ENCODE measurements at regions not wholly inside any gene's neighbourhood (a gene's known extent, or its start where the extent isn't known, plus 50 kb on each side); places are given as distances from the start of the nearest gene placed in this dataset.

DNA sequence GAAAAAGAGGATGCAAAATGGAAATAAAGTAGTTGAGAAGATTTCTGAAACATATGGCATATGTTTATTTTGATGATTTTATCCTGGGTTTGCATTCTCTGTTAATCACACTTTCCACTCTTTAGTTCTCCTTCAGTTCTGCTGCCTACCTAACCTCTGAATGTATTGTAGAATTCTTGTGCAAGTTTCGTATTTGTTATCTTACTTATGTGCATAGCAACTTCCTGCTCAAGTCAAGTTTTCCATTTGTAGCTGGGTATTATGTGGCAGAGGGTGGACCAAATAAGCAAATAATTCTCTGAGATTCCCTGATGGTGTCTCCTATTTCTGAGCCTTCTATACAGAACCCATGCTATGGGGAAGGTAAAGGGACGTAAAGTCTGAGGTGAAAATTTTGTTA lies 381.6 kb downstream of the FOXG1 start:
- no peak overlapping the region for H3K4me3 ChIP-seq
- DNase-seq (ENCODE audit: low read depth in 1 of 2, low spot score in 1 of 2), result no peak
- WGBS (ENCODE audit: missing lambda C conversion rate), result 14% methylated on average over 2 of the region's 2 CpGs
- ChIA-PET CTCF (no interaction called here), POLR2A (no interaction called here)
- TF ChIP-seq, protein P1, sequence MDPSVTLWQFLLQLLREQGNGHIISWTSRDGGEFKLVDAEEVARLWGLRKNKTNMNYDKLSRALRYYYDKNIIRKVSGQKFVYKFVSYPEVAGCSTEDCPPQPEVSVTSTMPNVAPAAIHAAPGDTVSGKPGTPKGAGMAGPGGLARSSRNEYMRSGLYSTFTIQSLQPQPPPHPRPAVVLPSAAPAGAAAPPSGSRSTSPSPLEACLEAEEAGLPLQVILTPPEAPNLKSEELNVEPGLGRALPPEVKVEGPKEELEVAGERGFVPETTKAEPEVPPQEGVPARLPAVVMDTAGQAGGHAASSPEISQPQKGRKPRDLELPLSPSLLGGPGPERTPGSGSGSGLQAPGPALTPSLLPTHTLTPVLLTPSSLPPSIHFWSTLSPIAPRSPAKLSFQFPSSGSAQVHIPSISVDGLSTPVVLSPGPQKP (IDR thresholded peaks at IDR 0.05; ENCODE audit: low read depth, low read length), result no peak
- TF ChIP-seq EHF (CRISPR knock-in tag; IDR thresholded peaks at IDR 0.05) (no peak), CHD4 (IDR thresholded peaks at IDR 0.05; ENCODE audit: borderline replicate concordance) (no peak), ESRRA (IDR thresholded peaks at IDR 0.05; ENCODE audit: borderline replicate concordance, low read length) (no peak), CEBPB (IDR thresholded peaks at IDR 0.05) (no peak), HOXA7 (CRISPR knock-in tag; IDR thresholded peaks at IDR 0.05) (no peak), EHMT2 (IDR thresholded peaks at IDR 0.05; ENCODE audit: low read depth) (no peak), HOXB5 (CRISPR knock-in tag; IDR thresholded peaks at IDR 0.05) (no peak), KDM5A (IDR thresholded peaks at IDR 0.05) (no peak), HOXB13 (CRISPR knock-in tag; IDR thresholded peaks at IDR 0.05; ENCODE audit: low read depth) (no peak), TP53 (CRISPR knock-in tag; IDR thresholded peaks at IDR 0.05) (no peak), ZNF302 (CRISPR knock-in tag; IDR thresholded peaks at IDR 0.05) (no peak), RCOR1 (IDR thresholded peaks at IDR 0.05; ENCODE audit: low read depth, low read length) (no peak), POLR2AphosphoS2 (conservative IDR thresholded peaks at IDR 0.05; ENCODE audit: low read length) (no peak), MAZ (IDR thresholded peaks at IDR 0.05; ENCODE audit: borderline replicate concordance, low read depth, low read length) (no peak)
- TF ChIP-seq, protein P2, sequence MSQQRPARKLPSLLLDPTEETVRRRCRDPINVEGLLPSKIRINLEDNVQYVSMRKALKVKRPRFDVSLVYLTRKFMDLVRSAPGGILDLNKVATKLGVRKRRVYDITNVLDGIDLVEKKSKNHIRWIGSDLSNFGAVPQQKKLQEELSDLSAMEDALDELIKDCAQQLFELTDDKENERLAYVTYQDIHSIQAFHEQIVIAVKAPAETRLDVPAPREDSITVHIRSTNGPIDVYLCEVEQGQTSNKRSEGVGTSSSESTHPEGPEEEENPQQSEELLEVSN (IDR thresholded peaks at IDR 0.05; ENCODE audit: borderline replicate concordance, low read depth), result no peak
- TF ChIP-seq, protein P3, sequence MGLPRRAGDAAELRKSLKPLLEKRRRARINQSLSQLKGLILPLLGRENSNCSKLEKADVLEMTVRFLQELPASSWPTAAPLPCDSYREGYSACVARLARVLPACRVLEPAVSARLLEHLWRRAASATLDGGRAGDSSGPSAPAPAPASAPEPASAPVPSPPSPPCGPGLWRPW (IDR thresholded peaks at IDR 0.05), result no peak
- H3K4me2 ChIP-seq, result no peak overlapping the region
- no peak for ATAC-seq
- no peaks in the 10 kb centered on the region for H3K9me3 ChIP-seq
- no peak for FAIRE-seq
- H3K27ac ChIP-seq, result no peak overlapping the region
- no peaks in the 10 kb centered on the region for H3K4me1 ChIP-seq

DNA sequence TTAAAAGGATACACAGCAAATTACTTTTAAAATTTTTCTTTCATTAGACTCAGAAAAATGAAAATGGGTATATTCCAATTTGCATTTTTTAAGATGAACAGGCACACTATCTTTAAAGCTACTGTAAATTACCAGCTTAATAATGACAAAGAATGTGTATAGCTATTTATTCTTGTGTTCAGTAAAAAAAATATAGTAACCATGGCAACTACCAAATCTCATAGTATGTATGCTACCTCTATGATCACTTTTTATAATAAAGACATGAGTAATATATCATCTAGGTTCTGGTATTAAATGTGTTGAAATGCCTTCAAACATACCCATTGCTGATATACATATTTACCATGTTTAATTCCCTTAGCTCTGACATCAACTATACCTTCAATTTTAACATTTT lies 383.2 kb downstream of the FOXG1 start:
- ChIA-PET POLR2A (no interaction called here), CTCF (no interaction called here)
- no peak for FAIRE-seq
- H3K4me3 ChIP-seq, result no peak overlapping the region
- H3K4me2 ChIP-seq, result no peak overlapping the region
- TF ChIP-seq, protein P4, sequence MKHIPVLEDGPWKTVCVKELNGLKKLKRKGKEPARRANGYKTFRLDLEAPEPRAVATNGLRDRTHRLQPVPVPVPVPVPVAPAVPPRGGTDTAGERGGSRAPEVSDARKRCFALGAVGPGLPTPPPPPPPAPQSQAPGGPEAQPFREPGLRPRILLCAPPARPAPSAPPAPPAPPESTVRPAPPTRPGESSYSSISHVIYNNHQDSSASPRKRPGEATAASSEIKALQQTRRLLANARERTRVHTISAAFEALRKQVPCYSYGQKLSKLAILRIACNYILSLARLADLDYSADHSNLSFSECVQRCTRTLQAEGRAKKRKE (CRISPR knock-in tag; IDR thresholded peaks at IDR 0.05; ENCODE audit: low read depth), result no peak
- TF ChIP-seq, protein P5, sequence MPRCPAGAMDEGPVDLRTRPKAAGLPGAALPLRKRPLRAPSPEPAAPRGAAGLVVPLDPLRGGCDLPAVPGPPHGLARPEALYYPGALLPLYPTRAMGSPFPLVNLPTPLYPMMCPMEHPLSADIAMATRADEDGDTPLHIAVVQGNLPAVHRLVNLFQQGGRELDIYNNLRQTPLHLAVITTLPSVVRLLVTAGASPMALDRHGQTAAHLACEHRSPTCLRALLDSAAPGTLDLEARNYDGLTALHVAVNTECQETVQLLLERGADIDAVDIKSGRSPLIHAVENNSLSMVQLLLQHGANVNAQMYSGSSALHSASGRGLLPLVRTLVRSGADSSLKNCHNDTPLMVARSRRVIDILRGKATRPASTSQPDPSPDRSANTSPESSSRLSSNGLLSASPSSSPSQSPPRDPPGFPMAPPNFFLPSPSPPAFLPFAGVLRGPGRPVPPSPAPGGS (IDR thresholded peaks at IDR 0.05), result no peak
- TF ChIP-seq KDM1A (IDR thresholded peaks at IDR 0.05; ENCODE audit: low read depth), result no peak
- DNase-seq (ENCODE audit: low read depth in 1 of 2, low spot score in 1 of 2), result no peak
- no peak for ATAC-seq
- H3K9me3 ChIP-seq, result no peaks in the 10 kb centered on the region
- no peak overlapping the region for H3K27ac ChIP-seq
- H3K4me1 ChIP-seq, result no peaks in the 10 kb centered on the region

DNA sequence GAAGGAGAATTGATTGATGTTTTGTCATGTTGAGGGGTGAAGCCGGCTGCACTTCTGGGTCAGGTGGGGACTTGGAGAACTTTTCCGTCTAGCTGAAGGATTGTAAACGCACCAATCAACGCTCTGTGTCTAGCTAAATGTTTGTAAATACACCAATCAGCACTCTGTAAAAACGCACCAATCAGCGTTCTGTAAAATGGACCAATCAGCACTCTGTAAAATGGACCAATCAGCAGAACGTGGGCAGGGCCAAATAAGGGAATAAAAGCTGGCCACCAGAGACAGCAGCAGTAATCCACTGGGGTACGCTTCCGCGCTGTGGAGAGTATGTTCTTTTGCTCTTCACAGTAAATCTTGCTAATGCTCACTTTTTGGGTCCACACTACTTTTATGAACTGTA lies 384.1 kb downstream of the FOXG1 start:
- Histone ChIP-seq H3K27ac (no peak overlapping the region), H3K9me3 (no peaks in the 10 kb centered on the region), H3K4me2 (no peak overlapping the region), H3K4me1 (no peaks in the 10 kb centered on the region), H3K4me3 (no peak overlapping the region)
- POLR2A ChIA-PET, result no interaction called here
- ATAC-seq (no peak), DNase-seq (ENCODE audit: low read depth in 1 of 2, low spot score in 1 of 2) (no peak), FAIRE-seq (no peak)
- 49% methylated on average over 10 of the region's 10 CpGs for WGBS (ENCODE audit: missing lambda C conversion rate)
- CTCF ChIA-PET, result interaction anchor here (0.6 kb wide), 1 partner anchor 395 kb away, joined by 3 read pairs; no protein-coding TSS in a partner anchor
- TF ChIP-seq, protein P6, sequence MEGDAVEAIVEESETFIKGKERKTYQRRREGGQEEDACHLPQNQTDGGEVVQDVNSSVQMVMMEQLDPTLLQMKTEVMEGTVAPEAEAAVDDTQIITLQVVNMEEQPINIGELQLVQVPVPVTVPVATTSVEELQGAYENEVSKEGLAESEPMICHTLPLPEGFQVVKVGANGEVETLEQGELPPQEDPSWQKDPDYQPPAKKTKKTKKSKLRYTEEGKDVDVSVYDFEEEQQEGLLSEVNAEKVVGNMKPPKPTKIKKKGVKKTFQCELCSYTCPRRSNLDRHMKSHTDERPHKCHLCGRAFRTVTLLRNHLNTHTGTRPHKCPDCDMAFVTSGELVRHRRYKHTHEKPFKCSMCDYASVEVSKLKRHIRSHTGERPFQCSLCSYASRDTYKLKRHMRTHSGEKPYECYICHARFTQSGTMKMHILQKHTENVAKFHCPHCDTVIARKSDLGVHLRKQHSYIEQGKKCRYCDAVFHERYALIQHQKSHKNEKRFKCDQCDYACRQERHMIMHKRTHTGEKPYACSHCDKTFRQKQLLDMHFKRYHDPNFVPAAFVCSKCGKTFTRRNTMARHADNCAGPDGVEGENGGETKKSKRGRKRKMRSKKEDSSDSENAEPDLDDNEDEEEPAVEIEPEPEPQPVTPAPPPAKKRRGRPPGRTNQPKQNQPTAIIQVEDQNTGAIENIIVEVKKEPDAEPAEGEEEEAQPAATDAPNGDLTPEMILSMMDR (IDR thresholded peaks at IDR 0.05), result no peak
- TF ChIP-seq, protein P7, sequence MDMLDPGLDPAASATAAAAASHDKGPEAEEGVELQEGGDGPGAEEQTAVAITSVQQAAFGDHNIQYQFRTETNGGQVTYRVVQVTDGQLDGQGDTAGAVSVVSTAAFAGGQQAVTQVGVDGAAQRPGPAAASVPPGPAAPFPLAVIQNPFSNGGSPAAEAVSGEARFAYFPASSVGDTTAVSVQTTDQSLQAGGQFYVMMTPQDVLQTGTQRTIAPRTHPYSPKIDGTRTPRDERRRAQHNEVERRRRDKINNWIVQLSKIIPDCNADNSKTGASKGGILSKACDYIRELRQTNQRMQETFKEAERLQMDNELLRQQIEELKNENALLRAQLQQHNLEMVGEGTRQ (IDR thresholded peaks at IDR 0.05), result no peak
- TF ChIP-seq, protein P8, sequence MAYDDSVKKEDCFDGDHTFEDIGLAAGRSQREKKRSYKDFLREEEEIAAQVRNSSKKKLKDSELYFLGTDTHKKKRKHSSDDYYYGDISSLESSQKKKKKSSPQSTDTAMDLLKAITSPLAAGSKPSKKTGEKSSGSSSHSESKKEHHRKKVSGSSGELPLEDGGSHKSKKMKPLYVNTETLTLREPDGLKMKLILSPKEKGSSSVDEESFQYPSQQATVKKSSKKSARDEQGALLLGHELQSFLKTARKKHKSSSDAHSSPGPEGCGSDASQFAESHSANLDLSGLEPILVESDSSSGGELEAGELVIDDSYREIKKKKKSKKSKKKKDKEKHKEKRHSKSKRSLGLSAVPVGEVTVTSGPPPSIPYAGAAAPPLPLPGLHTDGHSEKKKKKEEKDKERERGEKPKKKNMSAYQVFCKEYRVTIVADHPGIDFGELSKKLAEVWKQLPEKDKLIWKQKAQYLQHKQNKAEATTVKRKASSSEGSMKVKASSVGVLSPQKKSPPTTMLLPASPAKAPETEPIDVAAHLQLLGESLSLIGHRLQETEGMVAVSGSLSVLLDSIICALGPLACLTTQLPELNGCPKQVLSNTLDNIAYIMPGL (CRISPR knock-in tag; IDR thresholded peaks at IDR 0.05; ENCODE audit: borderline replicate concordance), result no peak
- TF ChIP-seq HOXB13 (CRISPR knock-in tag; IDR thresholded peaks at IDR 0.05; ENCODE audit: low read depth), result no peak
- TF ChIP-seq ESRRA (IDR thresholded peaks at IDR 0.05; ENCODE audit: borderline replicate concordance, low read length), result no peak
- TF ChIP-seq, protein P9, sequence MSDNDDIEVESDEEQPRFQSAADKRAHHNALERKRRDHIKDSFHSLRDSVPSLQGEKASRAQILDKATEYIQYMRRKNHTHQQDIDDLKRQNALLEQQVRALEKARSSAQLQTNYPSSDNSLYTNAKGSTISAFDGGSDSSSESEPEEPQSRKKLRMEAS (IDR thresholded peaks at IDR 0.05), result no peak
- no peak for TF ChIP-seq ZSCAN20 (CRISPR knock-in tag; IDR thresholded peaks at IDR 0.05)
- no peak for TF ChIP-seq RAD21 (conservative IDR thresholded peaks at IDR 0.05 in 1 of 2, IDR thresholded peaks at IDR 0.05 in 1 of 2)

Measured in A549 (cell line).